HEK293T (cell line): ENCODE measurements at regions not wholly inside any gene's neighbourhood (a gene's known extent, or its start where the extent isn't known, plus 50 kb on each side); places are given as distances from the start of the nearest gene placed in this dataset.

Source experiments
- CTCF ChIA-PET: fragments of 350-600 bp; formaldehyde crosslinking; extraction: SDS; loops from one replicate; lab custom pipeline; 2021; ENCODE audit warnings: antibody characterized with exemption, inconsistent platforms; lab: Yijun Ruan, JAX
- POLR2A ChIA-PET: fragments of 350-600 bp; formaldehyde crosslinking; extraction: SDS; loops from one replicate; lab custom pipeline; 2020; ENCODE audit warnings: antibody characterized with exemption, inconsistent platforms; lab: Yijun Ruan, JAX
- DNase-seq: peaks from one replicate; pipeline ENCODE4 v3.0.0; 2012; ENCODE audit warnings: mixed read lengths; ENCODE audit errors: extremely low spot score
- ARNT ChIP-seq: fragments of 450-650 bp; IDR thresholded peaks from 2 replicates; pipeline ENCODE4 v1.6.1; 2017; ENCODE audit warnings: mild to moderate bottlenecking
- BHLHE40 ChIP-seq: fragments of 450-650 bp; IDR thresholded peaks from 2 replicates; pipeline ENCODE4 v1.6.1; 2016; ENCODE audit warnings: mild to moderate bottlenecking, moderate library complexity, borderline replicate concordance
- CTBP1 ChIP-seq: fragments of 450-650 bp; IDR thresholded peaks from 2 replicates; pipeline ENCODE4 v1.6.1; 2016; ENCODE audit warnings: borderline replicate concordance
- ELF4 ChIP-seq: fragments of 450-650 bp; IDR thresholded peaks from 2 replicates; pipeline ENCODE4 v1.6.1; 2017; ENCODE audit warnings: antibody characterized with exemption
- FOXA1 ChIP-seq: fragments of 450-650 bp; IDR thresholded peaks from 2 replicates; pipeline ENCODE4 v1.6.1; 2016; ENCODE audit warnings: mild to moderate bottlenecking
- FOXK2 ChIP-seq: fragments of 450-650 bp; IDR thresholded peaks from 2 replicates; pipeline ENCODE4 v1.6.1; 2016; ENCODE audit warnings: mild to moderate bottlenecking
- FOXM1 ChIP-seq: fragments of 450-650 bp; IDR thresholded peaks from 2 replicates; pipeline ENCODE4 v1.6.1; 2017; ENCODE audit warnings: mild to moderate bottlenecking, borderline replicate concordance
- HDGF ChIP-seq: fragments of 450-650 bp; IDR thresholded peaks from 2 replicates; pipeline ENCODE4 v1.6.1; 2017; ENCODE audit warnings: antibody characterized with exemption, borderline replicate concordance
- L3MBTL2 ChIP-seq: fragments of 450-650 bp; conservative IDR thresholded peaks from 2 replicates; pipeline ENCODE4 v1.6.1; 2016; ENCODE audit warnings: mild to moderate bottlenecking
- LEF1 ChIP-seq: fragments of 450-650 bp; IDR thresholded peaks from 2 replicates; pipeline ENCODE4 v1.6.1; 2017; ENCODE audit warnings: mild to moderate bottlenecking, borderline replicate concordance
- NFRKB ChIP-seq: fragments of 450-650 bp; IDR thresholded peaks from 2 replicates; pipeline ENCODE4 v1.6.1; 2016; ENCODE audit warnings: mild to moderate bottlenecking, moderate library complexity
- PKNOX1 ChIP-seq: fragments of 450-650 bp; IDR thresholded peaks from 2 replicates; pipeline ENCODE4 v1.6.1; 2016
- SP1 ChIP-seq: fragments of 450-650 bp; IDR thresholded peaks from 2 replicates; pipeline ENCODE4 v1.6.1; 2017
- SUZ12 ChIP-seq: fragments of 450-650 bp; IDR thresholded peaks from 2 replicates; pipeline ENCODE4 v1.6.1; 2016; ENCODE audit warnings: mild to moderate bottlenecking
- TARDBP ChIP-seq: fragments of 450-650 bp; IDR thresholded peaks from 2 replicates; pipeline ENCODE4 v1.6.1; 2016
- ZNF384 ChIP-seq: fragments of 450-650 bp; IDR thresholded peaks from 2 replicates; pipeline ENCODE4 v1.6.1; 2016

- no peak for DNase-seq
- CTCF ChIA-PET = no interaction called here
- TF ChIP-seq ELF4 (no peak), LEF1 (no peak), TARDBP (no peak), NFRKB (no peak), SP1 (no peak), SUZ12 (no peak), L3MBTL2 (no peak), ZNF384 (no peak), FOXA1 (no peak), FOXM1 (no peak)
- POLR2A ChIA-PET = no interaction called here
Observed at GRCh38 chr1:230502306-230502705, 76.2 kb upstream of the PGBD5 start.

- no peak for DNase-seq
- TF ChIP-seq L3MBTL2 (peak; percentile 19; the same call in 1 of the 2 replicates), FOXK2 (no peak), HDGF (no peak), ELF4 (no peak), ZNF384 (no peak)
- ChIA-PET CTCF (no interaction called here), POLR2A (no interaction called here)
Observed at GRCh38 chr1:230501849-230502248, 75.7 kb upstream of the PGBD5 start.

GRCh38 chr1:230501242-230501641 is 75.1 kb upstream of the PGBD5 start:
- POLR2A ChIA-PET = no interaction called here
- TF ChIP-seq LEF1 (no peak), ELF4 (no peak), ZNF384 (no peak), PKNOX1 (no peak), FOXM1 (no peak), BHLHE40 (no peak), FOXK2 (no peak), FOXA1 (no peak), CTBP1 (no peak), HDGF (no peak), TARDBP (no peak)
- DNase-seq = no peak
- CTCF ChIA-PET = no interaction called here

GRCh38 chr1:230500063-230500462 is 73.9 kb upstream of the PGBD5 start:
- no peak for DNase-seq
- TF ChIP-seq ELF4 = no peak
- TF ChIP-seq CTBP1 = no peak
- TF ChIP-seq ARNT = no peak
- no peak for TF ChIP-seq SUZ12
- no peak for TF ChIP-seq ZNF384
- no peak for TF ChIP-seq TARDBP
- TF ChIP-seq FOXK2 = no peak
- TF ChIP-seq LEF1 = no peak
- TF ChIP-seq FOXM1 = no peak
- TF ChIP-seq FOXA1 = no peak
- TF ChIP-seq SP1 = no peak
- no peak for TF ChIP-seq PKNOX1
- TF ChIP-seq L3MBTL2 = no peak
- no peak for TF ChIP-seq NFRKB
- no peak for TF ChIP-seq HDGF
- TF ChIP-seq BHLHE40 = no peak
- ChIA-PET CTCF (no interaction called here), POLR2A (no interaction called here)

- CTCF ChIA-PET = no interaction called here
Observed at GRCh38 chr1:230499496-230499895, 73.4 kb upstream of the PGBD5 start.

GRCh38 chr1:230498704-230499103 is 72.6 kb upstream of the PGBD5 start:
- POLR2A ChIA-PET = no interaction called here
- no peak for DNase-seq
- CTCF ChIA-PET = no interaction called here
- no peak for TF ChIP-seq SUZ12
- TF ChIP-seq FOXA1 = no peak
- no peak for TF ChIP-seq CTBP1
- no peak for TF ChIP-seq PKNOX1
- TF ChIP-seq LEF1 = no peak
- TF ChIP-seq FOXM1 = no peak
- TF ChIP-seq ARNT = no peak
- no peak for TF ChIP-seq ZNF384
- TF ChIP-seq L3MBTL2 = no peak
- no peak for TF ChIP-seq TARDBP
- no peak for TF ChIP-seq HDGF
- no peak for TF ChIP-seq SP1
- no peak for TF ChIP-seq NFRKB
- TF ChIP-seq BHLHE40 = no peak

More at GRCh38 chr1:230499496-230499895, 73.4 kb upstream of the PGBD5 start:
- TF ChIP-seq L3MBTL2 = no peak
- no peak for TF ChIP-seq BHLHE40
- TF ChIP-seq PKNOX1 = 0 out of 2 replicates have a peak, but pooled peaks have one; percentile 14
- DNase-seq = no peak
- POLR2A ChIA-PET = no interaction called here

DNA sequence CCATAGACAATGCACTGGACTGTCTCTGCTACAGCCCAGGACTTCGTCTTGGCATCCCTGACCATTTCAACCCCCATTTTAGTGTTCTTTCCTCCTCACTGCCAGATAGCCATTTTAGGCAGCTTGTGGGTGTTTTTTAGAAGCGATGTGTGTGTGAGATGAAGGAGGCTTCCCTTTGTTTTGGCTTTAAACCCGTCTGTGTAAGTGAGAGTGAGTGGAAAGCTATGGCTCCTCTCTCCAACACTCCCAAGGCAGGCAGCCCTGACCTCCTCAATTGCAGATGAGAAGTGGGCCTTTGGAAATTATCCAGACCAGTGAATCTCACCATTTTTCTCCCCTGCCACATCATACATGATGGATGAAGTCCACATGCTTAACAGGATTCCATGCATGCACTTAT is 70.3 kb upstream of the PGBD5 start:
- no peak for DNase-seq
- POLR2A ChIA-PET = no interaction called here
- CTCF ChIA-PET = no interaction called here
- no peak for TF ChIP-seq PKNOX1
- TF ChIP-seq BHLHE40 = no peak
- no peak for TF ChIP-seq FOXM1
- no peak for TF ChIP-seq L3MBTL2
- no peak for TF ChIP-seq FOXK2
- no peak for TF ChIP-seq ZNF384
- TF ChIP-seq SUZ12 = no peak
- TF ChIP-seq LEF1 = no peak
- TF ChIP-seq NFRKB = no peak
- TF ChIP-seq ARNT = no peak
- no peak for TF ChIP-seq FOXA1
- TF ChIP-seq SP1 = no peak
- no peak for TF ChIP-seq TARDBP
- TF ChIP-seq ELF4 = no peak
- no peak for TF ChIP-seq CTBP1
- no peak for TF ChIP-seq HDGF
